ENCODE measurements at regions not wholly inside any gene's neighbourhood (a gene's known extent, or its start where the extent isn't known, plus 50 kb on each side); places are given as distances from the start of the nearest gene placed in this dataset.

DNA sequence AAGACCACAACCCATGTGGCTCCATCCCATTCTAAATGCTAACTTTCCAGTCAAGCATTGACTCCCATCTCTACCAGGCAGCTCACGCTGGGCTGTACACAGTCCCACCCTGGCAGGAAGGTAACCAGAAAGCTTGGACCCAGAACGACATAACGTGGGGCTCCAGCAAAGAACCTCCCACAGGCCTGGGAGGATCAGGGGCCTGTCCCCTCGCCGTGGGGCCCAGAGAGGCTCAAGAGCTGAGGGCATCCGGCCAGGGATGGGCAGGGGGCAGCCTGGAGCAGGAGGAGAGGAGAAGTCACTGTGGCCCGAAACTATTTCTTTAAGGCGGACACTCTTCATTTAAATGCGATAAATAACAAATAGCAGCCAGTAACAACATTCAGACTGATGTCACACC is 169.9 kb downstream of the SHANK2 start:
- Histone ChIP-seq H2BK5ac (ENCODE audit: low read depth, low read length) (no peak overlapping the region), H3K23me2 (ENCODE audit: low read depth, low read length) (no peaks in the 10 kb centered on the region), H4K5ac (ENCODE audit: insufficient read length, low read depth, low read length) (no peak overlapping the region), H3K36me3 (ENCODE audit: control insufficient read depth in 2 of 4, insufficient read depth in 4 of 4, low read length in 3 of 4) (no peaks in the 10 kb centered on the region), H4K8ac (ENCODE audit: extremely low read depth, insufficient read depth, low read length) (no peak overlapping the region), H3K4ac (replicated peaks; ENCODE audit: insufficient read length, low read depth, low read length) (no peak overlapping the region), H3K9me3 (ENCODE audit: insufficient read depth in 2 of 2, low read depth in 1 of 2, low read length in 1 of 2) (peaks cover 3 to 6% of the 10 kb centered on the region in 2 experiments; a peak in 2 of 4 replicates), H3K27me3 (replicated peaks in 1 of 4; ENCODE audit: control insufficient read depth in 3 of 4, extremely low read depth in 1 of 4, insufficient read depth in 3 of 4, low read length in 3 of 4) (no peaks in the 10 kb centered on the region), H3K4me3 (ENCODE audit: extremely low read depth in 1 of 4, insufficient read depth in 2 of 4, low read depth in 3 of 4, low read length in 4 of 4) (no peak overlapping the region), H3K56ac (replicated peaks; ENCODE audit: insufficient read length, low read depth, low read length) (no peak overlapping the region), H4K91ac (replicated peaks; ENCODE audit: insufficient read length, low read length) (no peak overlapping the region), H4K20me1 (replicated peaks in 1 of 2; ENCODE audit: control insufficient read depth in 1 of 2, insufficient read depth in 2 of 2, low read length in 2 of 2) (peaks cover 2 to 16% of the 10 kb centered on the region in 2 experiments), H3K9ac (replicated peaks in 1 of 4; ENCODE audit: extremely low read depth in 1 of 4, low read depth in 3 of 4, low read length in 3 of 4) (no peak overlapping the region), H3K4me1 (replicated peaks in 1 of 4; ENCODE audit: control insufficient read depth in 3 of 4, insufficient read depth in 4 of 4, low read length in 3 of 4) (peaks cover 0 to 4% (median 0%) of the 10 kb centered on the region in 4 experiments; a peak in 1 of 7 replicates), H3K14ac (ENCODE audit: insufficient read length) (no peak overlapping the region), H2BK20ac (ENCODE audit: low read length) (no peak overlapping the region), H3K79me1 (ENCODE audit: low read depth, low read length) (peaks cover 5% of the 10 kb centered on the region; the same call in 1 of the 2 replicates), H3K27ac (ENCODE audit: low read depth, low read length) (no peak overlapping the region), H2BK15ac (ENCODE audit: low read length) (no peak overlapping the region), H2AFZ (ENCODE audit: low read length) (no peak overlapping the region), H2BK12ac (ENCODE audit: low read depth, low read length) (no peak overlapping the region), H2BK120ac (replicated peaks; ENCODE audit: low read depth, low read length) (no peak overlapping the region), H3K79me2 (ENCODE audit: control insufficient read depth in 1 of 2, insufficient read depth in 2 of 2, low read length in 2 of 2) (no peaks in the 10 kb centered on the region; a peak in 1 of 4 replicates), H3K4me2 (ENCODE audit: insufficient read depth in 1 of 2, low read depth in 2 of 2, low read length in 2 of 2) (no peak overlapping the region), H3K23ac (ENCODE audit: insufficient read length) (no peak overlapping the region), H2AK5ac (ENCODE audit: low read depth, low read length) (no peak overlapping the region), H3K18ac (ENCODE audit: extremely low read depth, low read length) (no peak overlapping the region)
- WGBS, 2 experiments (ENCODE audit: extremely low coverage in 1 of 2, insufficient coverage in 1 of 2, insufficient read length in 1 of 2, insufficient replicate concordance in 2 of 2, low coverage in 1 of 2, low lambda C conversion rate in 2 of 2, missing lambda C conversion rate in 1 of 2): 85% methylated on average over 9 of the region's 9 CpGs; no CpG with 5 or more reads in 1 of the 2 experiments
- TF ChIP-seq HDAC2 (IDR thresholded peaks at IDR 0.05; ENCODE audit: borderline replicate concordance in 1 of 2, low read depth in 2 of 2, low read length in 2 of 2): no peak
- TF ChIP-seq, protein P1, sequence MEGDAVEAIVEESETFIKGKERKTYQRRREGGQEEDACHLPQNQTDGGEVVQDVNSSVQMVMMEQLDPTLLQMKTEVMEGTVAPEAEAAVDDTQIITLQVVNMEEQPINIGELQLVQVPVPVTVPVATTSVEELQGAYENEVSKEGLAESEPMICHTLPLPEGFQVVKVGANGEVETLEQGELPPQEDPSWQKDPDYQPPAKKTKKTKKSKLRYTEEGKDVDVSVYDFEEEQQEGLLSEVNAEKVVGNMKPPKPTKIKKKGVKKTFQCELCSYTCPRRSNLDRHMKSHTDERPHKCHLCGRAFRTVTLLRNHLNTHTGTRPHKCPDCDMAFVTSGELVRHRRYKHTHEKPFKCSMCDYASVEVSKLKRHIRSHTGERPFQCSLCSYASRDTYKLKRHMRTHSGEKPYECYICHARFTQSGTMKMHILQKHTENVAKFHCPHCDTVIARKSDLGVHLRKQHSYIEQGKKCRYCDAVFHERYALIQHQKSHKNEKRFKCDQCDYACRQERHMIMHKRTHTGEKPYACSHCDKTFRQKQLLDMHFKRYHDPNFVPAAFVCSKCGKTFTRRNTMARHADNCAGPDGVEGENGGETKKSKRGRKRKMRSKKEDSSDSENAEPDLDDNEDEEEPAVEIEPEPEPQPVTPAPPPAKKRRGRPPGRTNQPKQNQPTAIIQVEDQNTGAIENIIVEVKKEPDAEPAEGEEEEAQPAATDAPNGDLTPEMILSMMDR (IDR thresholded peaks at IDR 0.05; ENCODE audit: control extremely low read depth in 1 of 3, insufficient read depth in 1 of 3, low read depth in 1 of 3, low read length in 3 of 3): no peak
- no peak for TF ChIP-seq TAF7 (optimal IDR thresholded peaks at IDR 0.05; ENCODE audit: borderline replicate concordance, low read depth, low read length)
- no peak for TF ChIP-seq EZH2 (IDR thresholded peaks at IDR 0.05; ENCODE audit: low read depth, low read length, severe bottlenecking)
- TF ChIP-seq, protein P2, sequence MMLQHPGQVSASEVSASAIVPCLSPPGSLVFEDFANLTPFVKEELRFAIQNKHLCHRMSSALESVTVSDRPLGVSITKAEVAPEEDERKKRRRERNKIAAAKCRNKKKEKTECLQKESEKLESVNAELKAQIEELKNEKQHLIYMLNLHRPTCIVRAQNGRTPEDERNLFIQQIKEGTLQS (IDR thresholded peaks at IDR 0.05; ENCODE audit: insufficient read depth, low read depth, low read length): no peak
- TF ChIP-seq TCF12 (IDR thresholded peaks at IDR 0.05; ENCODE audit: low read depth, low read length): no peak
- no peak for TF ChIP-seq RAD21 (IDR thresholded peaks at IDR 0.05 in 1 of 2, conservative IDR thresholded peaks at IDR 0.05 in 1 of 2; ENCODE audit: low read depth in 2 of 2, low read length in 2 of 2)
- TF ChIP-seq POLR2A (IDR thresholded peaks at IDR 0.05; ENCODE audit: control extremely low read depth in 1 of 2, low read depth in 2 of 2, low read length in 2 of 2): no peak
- TF ChIP-seq TEAD4 (IDR thresholded peaks at IDR 0.05; ENCODE audit: low read depth, low read length): no peak
- DNase-seq (ENCODE audit: low read depth in 1 of 2, low spot score in 2 of 2) (no peak), FAIRE-seq (no peak)
- ChIA-PET POLR2A (ENCODE audit: partially characterized antibody) (no interaction called here), CTCF (ENCODE audit: partially characterized antibody) (interaction anchor here (1.4 to 4.4 kb wide), 5 partner anchors 12 to 344 kb away, joined by 5 to 39 read pairs (median 6); no protein-coding TSS in a partner anchor)

All from H1 (cell line).